CD1c-positive myeloid dendritic cell (primary cell): ENCODE measurements at regions not wholly inside any gene's neighbourhood (a gene's known extent, or its start where the extent isn't known, plus 50 kb on each side); places are given as distances from the start of the nearest gene placed in this dataset.
"Not testable (repeated sequence)": the region's sequence is repeated elsewhere in the genome, so short reads cannot be mapped to it uniquely, and the experiment has no call there.

Source experiments
- DNase-seq: peaks from one replicate; pipeline ENCODE4 v3.0.0-alpha.2; 2016; ENCODE audit errors: extremely low spot score

- DNase-seq: no peak
These were observed 831.6 kb downstream of the EFNB2 start for GRCh38 chr13:105703843-105704242.

GRCh38 chr13:105702441-105702840, 833.0 kb downstream of the EFNB2 start:
- DNase-seq: no peak

- no peak for DNase-seq
These were observed 842.7 kb downstream of the EFNB2 start for GRCh38 chr13:105692769-105693168.

- no peak for DNase-seq
These were observed 851.2 kb downstream of the EFNB2 start for GRCh38 chr13:105684216-105684615.

- DNase-seq: no peak
These were observed 855.6 kb downstream of the EFNB2 start for GRCh38 chr13:105679838-105680237.

GRCh38 chr13:105678072-105678471, 857.4 kb downstream of the EFNB2 start:
- no peak for DNase-seq

GRCh38 chr13:105672881-105673280, 862.6 kb downstream of the EFNB2 start:
- no peak for DNase-seq

- DNase-seq: not testable (repeated sequence)
These were observed 864.3 kb downstream of the EFNB2 start for GRCh38 chr13:105671131-105671530.

GRCh38 chr13:105670179-105670990, 865.1 kb downstream of the EFNB2 start:
- no peak for DNase-seq

- DNase-seq: no peak
These were observed 870.2 kb downstream of the EFNB2 start for GRCh38 chr13:105665284-105665683.

GRCh38 chr13:105663182-105663581, 872.3 kb downstream of the EFNB2 start:
- DNase-seq: no peak

GRCh38 chr13:105660561-105660960, 874.9 kb downstream of the EFNB2 start:
- no peak for DNase-seq

GRCh38 chr13:105658431-105658830, 877.0 kb downstream of the EFNB2 start:
- no peak for DNase-seq

GRCh38 chr13:105655046-105655445, 880.4 kb downstream of the EFNB2 start:
- DNase-seq: no peak

- no peak for DNase-seq
These were observed 891.5 kb downstream of the EFNB2 start for GRCh38 chr13:105643966-105644365.

GRCh38 chr13:105642511-105642958, 892.9 kb downstream of the EFNB2 start:
- DNase-seq: no peak

- no peak for DNase-seq
These were observed 894.3 kb downstream of the EFNB2 start for GRCh38 chr13:105641121-105641520.

- DNase-seq: no peak
These were observed 897.0 kb downstream of the EFNB2 start for GRCh38 chr13:105638426-105638825.

- no peak for DNase-seq
These were observed 901.4 kb downstream of the EFNB2 start for GRCh38 chr13:105634059-105634458.

- DNase-seq: no peak
These were observed 905.0 kb downstream of the EFNB2 start for GRCh38 chr13:105630431-105630830.

- no peak for DNase-seq
These were observed 908.2 kb downstream of the EFNB2 start for GRCh38 chr13:105627270-105627669.

- no peak for DNase-seq
These were observed 909.8 kb downstream of the EFNB2 start for GRCh38 chr13:105625691-105626090.

- no peak for DNase-seq
These were observed 919.0 kb downstream of the EFNB2 start for GRCh38 chr13:105616333-105617075.
